MCF 10A (cell line): ENCODE measurements at regions not wholly inside any gene's neighbourhood (a gene's known extent, or its start where the extent isn't known, plus 50 kb on each side); places are given as distances from the start of the nearest gene placed in this dataset.

Experiments
- BruUV-seq: library from RNA; stranded (reverse); fragments of 400-500 nt; replicated peaks from 2 replicates; lab custom pipeline; 2021; lab: Mats Ljungman, UMichigan
- CTCF ChIA-PET: fragments of 300-600 bp; sonication (Branson Sonifier 250); formaldehyde crosslinking; extraction: SDS; loops from one replicate; lab custom pipeline; 2021; ENCODE audit warnings: antibody characterized with exemption, inconsistent platforms; lab: Yijun Ruan, JAX
- POLR2A ChIA-PET: fragments of 300-600, 350-650 bp; sonication (Branson Sonifier 250); formaldehyde crosslinking; extraction: SDS; loops from one replicate; lab custom pipeline; 2020; ENCODE audit warnings: antibody characterized with exemption, inconsistent platforms; lab: Yijun Ruan, JAX
- DNase-seq: peaks from one replicate; pipeline ENCODE4 v3.0.0-alpha.2; 2018; ENCODE audit not compliant: unreplicated experiment
- H3K27ac Mint-ChIP-seq: one replicate; pipeline ENCODE4 v1.8.0; 2022; ENCODE audit warnings: mild to moderate bottlenecking, low read depth, mixed read lengths; ENCODE audit not compliant: unreplicated experiment
- H3K27me3 Mint-ChIP-seq: one replicate; pipeline ENCODE4 v1.8.0; 2022; ENCODE audit warnings: mixed read lengths; ENCODE audit not compliant: insufficient read depth, unreplicated experiment
- H3K36me3 Mint-ChIP-seq: one replicate; pipeline ENCODE4 v1.8.0; 2022; ENCODE audit warnings: mild to moderate bottlenecking, moderate library complexity, mixed read lengths; ENCODE audit not compliant: insufficient read depth, unreplicated experiment
- H3K4me1 Mint-ChIP-seq: one replicate; pipeline ENCODE4 v1.8.0; 2022; ENCODE audit warnings: mixed read lengths; ENCODE audit not compliant: insufficient read depth, unreplicated experiment
- H3K4me3 Mint-ChIP-seq: one replicate; pipeline ENCODE4 v1.8.0; 2022; ENCODE audit warnings: mild to moderate bottlenecking, moderate library complexity, mixed read lengths; ENCODE audit not compliant: unreplicated experiment
- H3K9me3 Mint-ChIP-seq: one replicate; pipeline ENCODE4 v1.8.0; 2022; ENCODE audit warnings: mixed read lengths; ENCODE audit not compliant: unreplicated experiment
- CTCF ChIP-seq: fragments of 200-600 bp; IDR thresholded peaks from one replicate; pipeline ENCODE4 v1.8.0; 2022; ENCODE audit warnings: antibody characterized with exemption, mild to moderate bottlenecking; ENCODE audit not compliant: unreplicated experiment
- intact Hi-C: fragments of 100-400 bp; cut with micrococcal nuclease; formaldehyde crosslinking; loops from 2 replicates; pipeline ENCODE4 v1.14.1; 2022

GRCh38 chr7:12815426-12815825 is 128.0 kb downstream of the ARL4A start:
- Mint-ChIP-seq H3K27me3 (no peaks in the 10 kb centered on the region), H3K36me3 (no peaks in the 10 kb centered on the region), H3K27ac (no peak overlapping the region), H3K9me3 (peaks cover 8% of the 10 kb centered on the region), H3K4me3 (no peak overlapping the region), H3K4me1 (peaks cover 15% of the 10 kb centered on the region)
- TF ChIP-seq CTCF = no peak
- intact Hi-C loops = no loop called here
- BruUV-seq = no TSS peak
- no peak for DNase-seq
- CTCF ChIA-PET = interaction anchor here (0.6 to 1.5 kb wide), 2 partner anchors 129 to 1418 kb away, joined by 3 read pairs; no protein-coding TSS in a partner anchor
- POLR2A ChIA-PET = interaction anchor here (0.5 to 2.0 kb wide), 4 partner anchors 9 to 238 kb away, joined by 3 to 6 read pairs (median 5); partner anchors contain the start of gene ARL4A

- CTCF ChIA-PET = interaction anchor here (1.5 kb wide), 1 partner anchor 129 kb away, joined by 3 read pairs; no protein-coding TSS in a partner anchor
- Mint-ChIP-seq H3K36me3 (no peaks in the 10 kb centered on the region), H3K4me3 (no peak overlapping the region), H3K9me3 (peaks cover 8% of the 10 kb centered on the region), H3K27ac (no peak overlapping the region), H3K4me1 (peaks cover 15% of the 10 kb centered on the region), H3K27me3 (no peaks in the 10 kb centered on the region)
- BruUV-seq = no TSS peak
- POLR2A ChIA-PET = no interaction called here
- intact Hi-C loops = no loop called here
- TF ChIP-seq CTCF = no peak
- no peak for DNase-seq
Observed at GRCh38 chr7:12815871-12816270, 128.4 kb downstream of the ARL4A start.

- no peak overlapping the region for H3K27ac Mint-ChIP-seq
- CTCF ChIA-PET = interaction anchor here (0.6 kb wide), 2 partner anchors 89 to 363 kb away, joined by 3 read pairs; no protein-coding TSS in a partner anchor
- intact Hi-C loops = no loop called here
- H3K4me1 Mint-ChIP-seq = no peaks in the 10 kb centered on the region
- TF ChIP-seq CTCF = no peak
- no peaks in the 10 kb centered on the region for H3K36me3 Mint-ChIP-seq
- H3K27me3 Mint-ChIP-seq = no peaks in the 10 kb centered on the region
- H3K9me3 Mint-ChIP-seq = peaks cover 12% of the 10 kb centered on the region
- no peak for DNase-seq
- H3K4me3 Mint-ChIP-seq = no peak overlapping the region
- BruUV-seq = no TSS peak
- POLR2A ChIA-PET = no interaction called here
Observed at GRCh38 chr7:12820777-12821176, 133.3 kb downstream of the ARL4A start.

- BruUV-seq = no TSS peak
- intact Hi-C loops = no loop called here
- CTCF ChIA-PET = no interaction called here
- H3K36me3 Mint-ChIP-seq = no peaks in the 10 kb centered on the region
- no peaks in the 10 kb centered on the region for H3K4me1 Mint-ChIP-seq
- POLR2A ChIA-PET = interaction anchor here (0.6 kb wide), 1 partner anchor 100 kb away, joined by 3 read pairs; no protein-coding TSS in a partner anchor
- DNase-seq = no peak
- no peak for TF ChIP-seq CTCF
- peaks cover 12% of the 10 kb centered on the region for H3K9me3 Mint-ChIP-seq
- H3K27me3 Mint-ChIP-seq = no peaks in the 10 kb centered on the region
- H3K27ac Mint-ChIP-seq = no peak overlapping the region
- no peak overlapping the region for H3K4me3 Mint-ChIP-seq
Observed at GRCh38 chr7:12821746-12822145, 134.3 kb downstream of the ARL4A start.
